ENCODE measurements at regions not wholly inside any gene's neighbourhood (a gene's known extent, or its start where the extent isn't known, plus 50 kb on each side); places are given as distances from the start of the nearest gene placed in this dataset.

DNA sequence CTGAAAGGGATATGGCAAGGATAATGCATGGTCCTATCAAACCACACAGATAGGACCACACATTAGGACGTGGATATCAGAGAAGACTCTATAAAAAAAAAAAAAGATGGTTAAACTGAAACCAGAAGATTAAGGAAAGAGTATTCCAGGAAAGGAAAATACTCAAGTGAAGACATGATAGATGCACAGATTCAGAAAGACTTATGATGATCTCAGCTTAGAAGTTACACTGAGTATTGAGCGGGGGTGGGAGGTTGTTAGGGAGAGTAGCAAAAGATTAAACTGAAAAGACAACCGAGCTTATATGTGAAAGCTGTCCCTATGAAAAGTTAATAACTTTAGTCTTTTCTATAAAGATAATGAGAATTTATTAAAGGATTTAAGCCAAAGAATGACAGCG lies 211.0 kb upstream of the EMCN start:
- TF ChIP-seq, protein P1, sequence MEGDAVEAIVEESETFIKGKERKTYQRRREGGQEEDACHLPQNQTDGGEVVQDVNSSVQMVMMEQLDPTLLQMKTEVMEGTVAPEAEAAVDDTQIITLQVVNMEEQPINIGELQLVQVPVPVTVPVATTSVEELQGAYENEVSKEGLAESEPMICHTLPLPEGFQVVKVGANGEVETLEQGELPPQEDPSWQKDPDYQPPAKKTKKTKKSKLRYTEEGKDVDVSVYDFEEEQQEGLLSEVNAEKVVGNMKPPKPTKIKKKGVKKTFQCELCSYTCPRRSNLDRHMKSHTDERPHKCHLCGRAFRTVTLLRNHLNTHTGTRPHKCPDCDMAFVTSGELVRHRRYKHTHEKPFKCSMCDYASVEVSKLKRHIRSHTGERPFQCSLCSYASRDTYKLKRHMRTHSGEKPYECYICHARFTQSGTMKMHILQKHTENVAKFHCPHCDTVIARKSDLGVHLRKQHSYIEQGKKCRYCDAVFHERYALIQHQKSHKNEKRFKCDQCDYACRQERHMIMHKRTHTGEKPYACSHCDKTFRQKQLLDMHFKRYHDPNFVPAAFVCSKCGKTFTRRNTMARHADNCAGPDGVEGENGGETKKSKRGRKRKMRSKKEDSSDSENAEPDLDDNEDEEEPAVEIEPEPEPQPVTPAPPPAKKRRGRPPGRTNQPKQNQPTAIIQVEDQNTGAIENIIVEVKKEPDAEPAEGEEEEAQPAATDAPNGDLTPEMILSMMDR (conservative IDR thresholded peaks at IDR 0.05; ENCODE audit: low read depth, low read length), result no peak
- TF ChIP-seq EZH2 (IDR thresholded peaks at IDR 0.05; ENCODE audit: low read length, unreplicated experiment), result no peak
- no peak for TF ChIP-seq EZH2phosphoT487 (IDR thresholded peaks at IDR 0.05; ENCODE audit: borderline replicate concordance, low read length)
